Hematopoietic multipotent progenitor cell treated with erythropoietin and hydrocortisone succinate and interleukin-3 and kit ligand, for 17 days (in vitro differentiated cells): ENCODE measurements at regions not wholly inside any gene's neighbourhood (a gene's known extent, or its start where the extent isn't known, plus 50 kb on each side); places are given as distances from the start of the nearest gene placed in this dataset.

ENCODE experiments used
- DNase-seq: peaks from one replicate; pipeline ENCODE4 v3.0.0-alpha.2; 2015; ENCODE audit warnings: low spot score

GRCh38 chr2:138105358-138105757, 141.1 kb downstream of the HNMT start:
- DNase-seq, result no peak

- no peak for DNase-seq
Measured at GRCh38 chr2:138106606-138107005, 142.3 kb downstream of the HNMT start.

- DNase-seq, result no peak
Measured at GRCh38 chr2:138107288-138107687, 143.0 kb downstream of the HNMT start.

- no peak for DNase-seq
Measured at GRCh38 chr2:138110453-138111083, 146.3 kb downstream of the HNMT start.

GRCh38 chr2:138112536-138112935, 148.3 kb downstream of the HNMT start:
- DNase-seq, result no peak

GRCh38 chr2:138113871-138114525, 149.7 kb downstream of the HNMT start:
- DNase-seq, result no peak

- no peak for DNase-seq
Measured at GRCh38 chr2:138115666-138116065, 151.4 kb downstream of the HNMT start.

GRCh38 chr2:138116456-138116855, 152.2 kb downstream of the HNMT start:
- DNase-seq, result no peak

- DNase-seq, result no peak
Measured at GRCh38 chr2:138121666-138122661, 157.7 kb downstream of the HNMT start.

GRCh38 chr2:138122891-138123290, 158.6 kb downstream of the HNMT start:
- DNase-seq, result no peak

GRCh38 chr2:138123741-138124140, 159.5 kb downstream of the HNMT start:
- no peak for DNase-seq

GRCh38 chr2:138124521-138124920, 160.2 kb downstream of the HNMT start:
- no peak for DNase-seq

- no peak for DNase-seq
Measured at GRCh38 chr2:138125306-138126288, 161.3 kb downstream of the HNMT start.

GRCh38 chr2:138132108-138132507, 167.8 kb downstream of the HNMT start:
- DNase-seq, result no peak

GRCh38 chr2:138137949-138138348, 173.7 kb downstream of the HNMT start:
- DNase-seq, result no peak

GRCh38 chr2:138147796-138148195, 183.5 kb downstream of the HNMT start:
- no peak for DNase-seq

- no peak for DNase-seq
Measured at GRCh38 chr2:138155304-138155703, 191.0 kb downstream of the HNMT start.

GRCh38 chr2:138157372-138157771, 193.1 kb downstream of the HNMT start:
- DNase-seq, result no peak

GRCh38 chr2:138170485-138170884, 206.2 kb downstream of the HNMT start:
- DNase-seq, result no peak

GRCh38 chr2:138171244-138171643, 207.0 kb downstream of the HNMT start:
- no peak for DNase-seq

- DNase-seq, result no peak
Measured at GRCh38 chr2:138175066-138175465, 210.8 kb downstream of the HNMT start.
